Sigmoid colon (tissue), 6 donors: ENCODE measurements at regions not wholly inside any gene's neighbourhood (a gene's known extent, or its start where the extent isn't known, plus 50 kb on each side); places are given as distances from the start of the nearest gene placed in this dataset.
"Not testable (repeated sequence)": the region's sequence is repeated elsewhere in the genome, so short reads cannot be mapped to it uniquely, and the experiment has no call there.

Source experiments
- DNase-seq: peaks from one replicate; pipeline ENCODE4 v3.0.0-alpha.2; 2019
- H3K27ac ChIP-seq, 4 donors: fragments of 200-600 bp; sonication (generic); one replicate each; pipeline ENCODE4 v1.5.1; 2016 to 2019; ENCODE audit warnings: mild to moderate bottlenecking in 1 of 4
- H3K27me3 ChIP-seq, 3 donors: fragments of 200-600 bp; sonication (generic); one replicate each; pipeline ENCODE4 v1.5.1; 2019; ENCODE audit warnings: mild to moderate bottlenecking in 1 of 3
- H3K36me3 ChIP-seq, 4 donors: fragments of 200-600 bp; sonication (generic); one replicate each; pipeline ENCODE4 v1.5.1; 2016 to 2019
- H3K4me1 ChIP-seq, 4 donors: fragments of 200-600 bp; sonication (generic); one replicate each; pipeline ENCODE4 v1.5.1; 2017 to 2019
- H3K4me3 ChIP-seq, 4 donors: fragments of 200-600 bp; sonication (generic); one replicate each; pipeline ENCODE4 v1.5.1; 2017 to 2019; ENCODE audit warnings: mild to moderate bottlenecking in 2 of 4, moderate library complexity in 1 of 4
- H3K9me3 ChIP-seq, 4 donors: fragments of 200-600 bp in 3 of 4; sonication (generic) in 3 of 4; one replicate each; pipeline versions ENCODE4 v1.5.1 to v1.6.1; 2013 to 2019
- CTCF ChIP-seq, 4 experiments: fragments of 450-650 bp in 3 of 4; fragments of 200-600 bp in 1 of 4; IDR thresholded peaks; one replicate each; pipeline ENCODE4 v1.5.1; 2016 to 2019; ENCODE audit warnings: antibody characterized with exemption in 4 of 4, mild to moderate bottlenecking in 3 of 4, moderate library complexity in 2 of 4
- EP300 ChIP-seq, 4 donors: sonication (generic); formaldehyde crosslinking; IDR thresholded peaks; one replicate each; pipeline ENCODE4 v1.6.1; 2017; ENCODE audit warnings: antibody characterized with exemption in 4 of 4
- POLR2A ChIP-seq, 2 donors: fragments of 450-650 bp; IDR thresholded peaks; one replicate each; pipeline ENCODE4 v1.6.1; 2016; ENCODE audit warnings: antibody characterized with exemption in 2 of 2, mild to moderate bottlenecking in 2 of 2, moderate library complexity in 2 of 2
- POLR2AphosphoS5 ChIP-seq, 4 donors: sonication (generic); formaldehyde crosslinking; IDR thresholded peaks; one replicate each; pipeline ENCODE4 v1.6.1; 2017; ENCODE audit warnings: antibody characterized with exemption in 4 of 4
- WGBS, 2 donors: extraction: QIAGEN DNeasy Blood & Tissue Kit; methylation state at CpG; one replicate each; pipeline ENCODE4 v1.1.7; 2013; 5-methylcytosine and 5-hydroxymethylcytosine counted together
- intact Hi-C: fragments of 100-400 bp; cut with DNase I; formaldehyde crosslinking; loops from one replicate; pipeline ENCODE4 v1.15.1; 2023
- donor health status: healthy with polysubstance abuse.
- donor health status: healthy.

DNA sequence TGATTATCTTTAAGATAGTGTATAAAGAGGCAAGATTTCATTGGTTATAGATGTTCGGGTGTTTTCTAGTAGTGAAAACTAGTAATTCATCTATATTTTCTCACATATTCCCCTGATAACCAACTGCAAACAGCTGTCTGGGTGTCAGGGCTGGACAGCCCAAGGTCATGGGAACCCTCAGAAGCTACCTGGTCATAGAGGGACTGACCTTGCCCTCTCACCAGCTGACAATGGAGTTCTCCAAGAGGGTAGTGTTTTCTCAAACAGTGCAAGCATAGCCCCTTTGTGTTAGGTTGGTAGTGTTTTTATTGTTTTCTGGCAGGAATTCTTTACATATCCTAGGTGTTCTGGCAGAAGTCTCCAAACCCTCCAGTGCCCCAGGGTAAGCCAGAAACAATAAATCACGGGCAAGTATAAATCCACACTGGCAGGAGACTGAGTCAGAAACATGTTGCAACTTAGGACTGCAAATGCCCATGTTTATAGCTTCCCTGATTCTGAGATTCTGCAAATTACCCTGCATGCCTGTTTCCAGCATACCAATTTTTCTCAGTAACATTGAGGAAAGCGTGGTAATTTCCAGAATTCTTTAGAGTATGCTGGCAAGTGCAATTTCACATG lies 82.8 kb upstream of the ATP1A1 start:
- no peak for DNase-seq

GRCh38 chr1:116291024-116291423 lies 82.0 kb upstream of the ATP1A1 start:
- Histone ChIP-seq H3K4me3 (no peak overlapping the region), H3K27me3 (no peaks in the 10 kb centered on the region), H3K4me1 (peaks cover 0 to 7% (median 3%) of the 10 kb centered on the region in 4 donors), H3K27ac (no peak overlapping the region), H3K9me3 (no peaks in the 10 kb centered on the region), H3K36me3 (no peaks in the 10 kb centered on the region)
- TF ChIP-seq EP300 (IDR thresholded peaks at IDR 0.05) (no peak), CTCF (IDR thresholded peaks at IDR 0.05) (no peak), POLR2A (IDR thresholded peaks at IDR 0.05) (no peak), POLR2AphosphoS5 (IDR thresholded peaks at IDR 0.05) (no peak)
- WGBS, 2 donors, result 82 to 89% methylated on average over 2 of the region's 2 CpGs
- no peak for DNase-seq
- intact Hi-C loops, result no loop called here

More for the DNA sequence above, 82.8 kb upstream of the ATP1A1 start:
- Histone ChIP-seq H3K4me3 (no peak overlapping the region), H3K27ac (no peak overlapping the region), H3K27me3 (no peaks in the 10 kb centered on the region), H3K9me3 (no peaks in the 10 kb centered on the region), H3K36me3 (no peaks in the 10 kb centered on the region), H3K4me1 (peaks cover 0 to 7% (median 3%) of the 10 kb centered on the region in 4 donors)
- 80 to 81% methylated on average over 3 of the region's 3 CpGs for WGBS, 2 donors
- no peak for TF ChIP-seq CTCF (IDR thresholded peaks at IDR 0.05)
- no peak for TF ChIP-seq POLR2AphosphoS5 (IDR thresholded peaks at IDR 0.05)
- no peak for TF ChIP-seq POLR2A (IDR thresholded peaks at IDR 0.05)
- TF ChIP-seq EP300 (IDR thresholded peaks at IDR 0.05), result no peak
- intact Hi-C loops, result no loop called here

GRCh38 chr1:116292929-116293725 lies 79.9 kb upstream of the ATP1A1 start:
- Histone ChIP-seq H3K27me3 (no peaks in the 10 kb centered on the region), H3K4me1 (peaks cover 0 to 7% (median 3%) of the 10 kb centered on the region in 4 donors), H3K36me3 (no peaks in the 10 kb centered on the region), H3K27ac (no peak overlapping the region), H3K9me3 (peaks cover 0 to 4% (median 0%) of the 10 kb centered on the region in 4 donors), H3K4me3 (no peak overlapping the region)
- WGBS, 2 donors, result 52 to 60% methylated on average over 5 of the region's 5 CpGs
- no peak for DNase-seq
- TF ChIP-seq CTCF (IDR thresholded peaks at IDR 0.05) (no peak), POLR2AphosphoS5 (IDR thresholded peaks at IDR 0.05) (no peak), EP300 (IDR thresholded peaks at IDR 0.05) (no peak), POLR2A (IDR thresholded peaks at IDR 0.05) (no peak)
- intact Hi-C loops, result no loop called here

DNA sequence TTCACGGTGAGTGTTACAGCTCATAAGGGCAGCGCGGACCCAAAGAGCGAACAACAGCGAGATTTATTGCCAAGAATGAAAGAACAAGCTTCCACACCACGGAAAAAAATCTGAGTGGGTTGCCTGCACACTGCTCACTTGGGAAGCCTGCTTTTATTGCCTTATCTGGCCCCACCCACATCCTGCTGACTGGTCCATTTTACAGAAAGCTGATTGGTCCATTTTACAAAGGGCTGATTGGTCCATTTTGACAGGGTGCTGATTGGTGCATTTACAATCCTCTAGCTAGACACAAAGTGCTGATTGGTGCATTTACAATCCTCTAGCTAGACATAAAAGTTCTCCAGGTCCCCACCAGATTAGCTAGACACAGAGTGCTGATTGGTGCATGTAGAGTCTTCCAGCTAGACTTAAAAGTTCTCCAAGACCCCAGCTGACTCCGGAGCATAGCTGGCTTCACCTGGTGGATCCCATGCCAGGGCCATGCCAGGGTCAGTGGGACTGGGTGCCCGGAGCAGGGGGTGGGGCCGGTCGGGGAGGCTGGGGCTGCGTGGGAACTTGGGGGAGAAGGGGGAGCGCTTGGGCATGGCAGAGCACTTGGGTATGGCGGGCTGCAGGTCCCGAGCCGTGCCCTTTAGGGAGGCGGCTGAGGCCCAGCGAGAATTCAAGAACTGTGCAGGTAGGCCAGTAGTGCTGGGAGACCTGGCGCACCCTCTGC lies 75.4 kb upstream of the ATP1A1 start:
- DNase-seq, result no peak
- intact Hi-C loops, result no loop called here
- Histone ChIP-seq H3K27me3 (no peaks in the 10 kb centered on the region), H3K27ac (no peak overlapping the region), H3K4me3 (no peak overlapping the region), H3K36me3 (no peaks in the 10 kb centered on the region), H3K9me3 (peaks cover 0 to 4% (median 0%) of the 10 kb centered on the region in 4 donors), H3K4me1 (no peaks in the 10 kb centered on the region)
- TF ChIP-seq CTCF (IDR thresholded peaks at IDR 0.05), result no peak
- WGBS, 2 donors, result 96 to 97% methylated on average over 18 of the region's 18 CpGs

GRCh38 chr1:116298213-116298579 lies 74.8 kb upstream of the ATP1A1 start:
- H3K27ac ChIP-seq, DNase-seq, H3K4me3 ChIP-seq, intact Hi-C loops, H3K4me1 ChIP-seq, H3K9me3 ChIP-seq, H3K27me3 ChIP-seq, H3K36me3 ChIP-seq: not testable (repeated sequence)
- WGBS, 2 donors, result 90 to 93% methylated on average over 15 of the region's 15 CpGs
